Type B pancreatic cell (in vitro differentiated cells): ENCODE measurements at regions not wholly inside any gene's neighbourhood (a gene's known extent, or its start where the extent isn't known, plus 50 kb on each side); places are given as distances from the start of the nearest gene placed in this dataset.

ENCODE experiments used
- DNase-seq: peaks from one replicate; pipeline ENCODE4 v3.0.0; 2021; ENCODE audit warnings: mixed read lengths; ENCODE audit not compliant: unreplicated experiment; ENCODE audit errors: extremely low spot score
- H3K27ac Mint-ChIP-seq: 2 replicates; pipeline ENCODE4 v1.8.0; 2021; ENCODE audit warnings: mild to moderate bottlenecking, mixed read lengths
- H3K27me3 Mint-ChIP-seq: 2 replicates; pipeline ENCODE4 v1.8.0; 2021; ENCODE audit warnings: mixed read lengths
- H3K36me3 Mint-ChIP-seq: 2 replicates; pipeline ENCODE4 v1.8.0; 2021; ENCODE audit warnings: mixed read lengths
- H3K4me1 Mint-ChIP-seq: one replicate; pipeline ENCODE4 v1.8.0; 2021; ENCODE audit warnings: mixed read lengths; ENCODE audit not compliant: unreplicated experiment
- H3K4me3 Mint-ChIP-seq: 2 replicates; pipeline ENCODE4 v1.8.0; 2021; ENCODE audit warnings: mild to moderate bottlenecking, mixed read lengths
- H3K9me3 Mint-ChIP-seq: 2 replicates; pipeline ENCODE4 v1.8.0; 2021; ENCODE audit warnings: mixed read lengths
- CTCF ChIP-seq: fragments of 200-600 bp; sonication (generic); conservative IDR thresholded peaks from 2 replicates; pipeline ENCODE4 v1.5.0; 2021; ENCODE audit warnings: antibody characterized with exemption, mild to moderate bottlenecking

- no peak overlapping the region for H3K4me3 Mint-ChIP-seq
- peaks cover 5% of the 10 kb centered on the region for H3K27me3 Mint-ChIP-seq
- no peak for TF ChIP-seq CTCF
- peaks cover 23% of the 10 kb centered on the region for H3K4me1 Mint-ChIP-seq
- no peak for DNase-seq
- H3K9me3 Mint-ChIP-seq: peaks cover 8% of the 10 kb centered on the region
- no peaks in the 10 kb centered on the region for H3K36me3 Mint-ChIP-seq
- H3K27ac Mint-ChIP-seq: no peak overlapping the region
Observed at GRCh38 chr20:40241596-40242343, 447.3 kb downstream of the MAFB start.

GRCh38 chr20:40238511-40238910 lies 450.5 kb downstream of the MAFB start:
- H3K36me3 Mint-ChIP-seq: no peaks in the 10 kb centered on the region
- no peak for TF ChIP-seq CTCF
- DNase-seq: no peak
- peaks cover 12% of the 10 kb centered on the region for H3K27me3 Mint-ChIP-seq
- H3K27ac Mint-ChIP-seq: no peak overlapping the region
- H3K4me1 Mint-ChIP-seq: peaks cover 15% of the 10 kb centered on the region
- no peak overlapping the region for H3K4me3 Mint-ChIP-seq
- H3K9me3 Mint-ChIP-seq: no peaks in the 10 kb centered on the region

GRCh38 chr20:40234593-40234992 lies 454.4 kb downstream of the MAFB start:
- Mint-ChIP-seq H3K36me3 (no peaks in the 10 kb centered on the region), H3K4me3 (no peak overlapping the region)

GRCh38 chr20:40233406-40233805 lies 455.6 kb downstream of the MAFB start:
- no peak for DNase-seq
- H3K36me3 Mint-ChIP-seq: no peaks in the 10 kb centered on the region
- H3K27ac Mint-ChIP-seq: no peak overlapping the region
- H3K4me1 Mint-ChIP-seq: peaks cover 7% of the 10 kb centered on the region
- TF ChIP-seq CTCF: no peak
- no peak overlapping the region for H3K4me3 Mint-ChIP-seq
- peaks cover 16% of the 10 kb centered on the region for H3K27me3 Mint-ChIP-seq
- H3K9me3 Mint-ChIP-seq: no peaks in the 10 kb centered on the region

More at GRCh38 chr20:40234593-40234992, 454.4 kb downstream of the MAFB start:
- TF ChIP-seq CTCF: no peak
- Mint-ChIP-seq H3K27ac (no peak overlapping the region), H3K9me3 (no peaks in the 10 kb centered on the region), H3K27me3 (peaks cover 16% of the 10 kb centered on the region), H3K4me1 (peaks cover 7% of the 10 kb centered on the region)
- DNase-seq: no peak

GRCh38 chr20:40232756-40233155 lies 456.3 kb downstream of the MAFB start:
- TF ChIP-seq CTCF: no peak
- H3K4me3 Mint-ChIP-seq: no peak overlapping the region
- H3K36me3 Mint-ChIP-seq: no peaks in the 10 kb centered on the region
- peaks cover 16% of the 10 kb centered on the region for H3K27me3 Mint-ChIP-seq
- DNase-seq: no peak
- peaks cover 7% of the 10 kb centered on the region for H3K4me1 Mint-ChIP-seq
- no peak overlapping the region for H3K27ac Mint-ChIP-seq
- H3K9me3 Mint-ChIP-seq: no peaks in the 10 kb centered on the region

- Mint-ChIP-seq H3K27me3 (peaks cover 16% of the 10 kb centered on the region), H3K4me3 (no peak overlapping the region), H3K36me3 (no peaks in the 10 kb centered on the region), H3K4me1 (peaks cover 7% of the 10 kb centered on the region), H3K27ac (no peak overlapping the region), H3K9me3 (no peaks in the 10 kb centered on the region)
- no peak for DNase-seq
- TF ChIP-seq CTCF: no peak
Observed at GRCh38 chr20:40232273-40232672, 456.8 kb downstream of the MAFB start.
